GM21526 (cell line): ENCODE measurements at regions not wholly inside any gene's neighbourhood (a gene's known extent, or its start where the extent isn't known, plus 50 kb on each side); places are given as distances from the start of the nearest gene placed in this dataset.
"Not testable (repeated sequence)": the region's sequence is repeated elsewhere in the genome, so short reads cannot be mapped to it uniquely, and the experiment has no call there.

Experiments used
- ATAC-seq: cut with Tn5 transposase; IDR thresholded peaks from one replicate; pipeline ENCODE4 v1.9.1; 2021; ENCODE audit warnings: moderate library complexity; ENCODE audit not compliant: unreplicated experiment, low FRiP score

GRCh38 chr5:14054965-14055963, 87.9 kb upstream of the TRIO start:
- ATAC-seq = no peak

GRCh38 chr5:14054111-14054854, 88.9 kb upstream of the TRIO start:
- ATAC-seq = no peak

GRCh38 chr5:14050821-14051220, 92.3 kb upstream of the TRIO start:
- ATAC-seq = no peak

GRCh38 chr5:14048434-14048833, 94.7 kb upstream of the TRIO start:
- no peak for ATAC-seq

GRCh38 chr5:14041528-14042192, 97.2 kb upstream of the DNAH5 start:
- no peak for ATAC-seq

GRCh38 chr5:14040542-14040941, 96.1 kb upstream of the DNAH5 start:
- ATAC-seq = no peak

- no peak for ATAC-seq
These were observed 95.1 kb upstream of the DNAH5 start for GRCh38 chr5:14039576-14039975.

- ATAC-seq = no peak
These were observed 94.6 kb upstream of the DNAH5 start for GRCh38 chr5:14039063-14039462.

- ATAC-seq = no peak
These were observed 94.0 kb upstream of the DNAH5 start for GRCh38 chr5:14038341-14038959.

- ATAC-seq = no peak
These were observed 92.5 kb upstream of the DNAH5 start for GRCh38 chr5:14036947-14037346.

GRCh38 chr5:14036514-14036913, 92.0 kb upstream of the DNAH5 start:
- no peak for ATAC-seq

GRCh38 chr5:14035859-14036503, 91.5 kb upstream of the DNAH5 start:
- no peak for ATAC-seq

- no peak for ATAC-seq
These were observed 90.5 kb upstream of the DNAH5 start for GRCh38 chr5:14034963-14035362.

- ATAC-seq = no peak
These were observed 88.4 kb upstream of the DNAH5 start for GRCh38 chr5:14032918-14033317.

- no peak for ATAC-seq
These were observed 84.6 kb upstream of the DNAH5 start for GRCh38 chr5:14028938-14029584.

- no peak for ATAC-seq
These were observed 83.7 kb upstream of the DNAH5 start for GRCh38 chr5:14028188-14028587.

GRCh38 chr5:14025569-14026286, 81.2 kb upstream of the DNAH5 start:
- no peak for ATAC-seq

GRCh38 chr5:14022971-14023370, 78.5 kb upstream of the DNAH5 start:
- ATAC-seq = no peak

- not testable (repeated sequence) for ATAC-seq
These were observed 76.5 kb upstream of the DNAH5 start for GRCh38 chr5:14020944-14021343.
